HepG2 (cell line): ENCODE measurements at regions not wholly inside any gene's neighbourhood (a gene's known extent, or its start where the extent isn't known, plus 50 kb on each side); places are given as distances from the start of the nearest gene placed in this dataset.

Experiments
- ATF6 ChIP-seq: sonication (generic); formaldehyde crosslinking; conservative IDR thresholded peaks from 2 replicates; pipeline ENCODE4 v1.4.0; 2020; ENCODE audit warnings: missing genetic modification reagents
- HOXA5 ChIP-seq: sonication (generic); formaldehyde crosslinking; IDR thresholded peaks from 2 replicates; pipeline ENCODE4 v1.4.0; 2020; ENCODE audit warnings: missing genetic modification reagents
- HOXD1 ChIP-seq: sonication (generic); formaldehyde crosslinking; IDR thresholded peaks from 2 replicates; pipeline ENCODE4 v1.5.0; 2020; ENCODE audit warnings: missing genetic modification reagents
- LBX2 ChIP-seq: sonication (generic); formaldehyde crosslinking; IDR thresholded peaks from 2 replicates; pipeline ENCODE4 v1.5.0; 2020; ENCODE audit warnings: missing genetic modification reagents, mild to moderate bottlenecking, borderline replicate concordance
- MIER3 ChIP-seq: IDR thresholded peaks from 2 replicates; pipeline ENCODE4 v1.6.1; 2016; ENCODE audit warnings: missing compliant biosample characterization, borderline replicate concordance
- NBN ChIP-seq: fragments of 450-650 bp; conservative IDR thresholded peaks from 2 replicates; pipeline ENCODE4 v1.6.1; 2017
- NCOA5 ChIP-seq: sonication (generic); formaldehyde crosslinking; IDR thresholded peaks from 2 replicates; pipeline ENCODE4 v1.4.0; 2020; ENCODE audit warnings: missing genetic modification reagents
- NFE2L1 ChIP-seq: sonication (generic); formaldehyde crosslinking; IDR thresholded peaks from 2 replicates; pipeline ENCODE4 v1.4.0; 2020; ENCODE audit warnings: missing genetic modification reagents, mild to moderate bottlenecking, borderline replicate concordance
- NFKB2 ChIP-seq: sonication (generic); formaldehyde crosslinking; IDR thresholded peaks from 2 replicates; pipeline ENCODE4 v1.4.0; 2020; ENCODE audit warnings: missing genetic modification reagents, borderline replicate concordance
- RBAK ChIP-seq: sonication (generic); formaldehyde crosslinking; IDR thresholded peaks from 2 replicates; pipeline ENCODE4 v1.5.1; 2020; ENCODE audit warnings: mild to moderate bottlenecking, missing genetic modification reagents
- SKI ChIP-seq: fragments of 450-650 bp; IDR thresholded peaks from one replicate; pipeline ENCODE4 v1.6.1; 2018; ENCODE audit warnings: mild to moderate bottlenecking; ENCODE audit not compliant: partially characterized antibody
- TARDBP ChIP-seq: sonication (generic); formaldehyde crosslinking; IDR thresholded peaks from 2 replicates; pipeline ENCODE4 v1.8.0; 2022; ENCODE audit warnings: mild to moderate bottlenecking, missing genetic modification reagents
- ZBTB10 ChIP-seq: sonication (generic); formaldehyde crosslinking; IDR thresholded peaks from 2 replicates; pipeline ENCODE4 v1.4.0; 2020; ENCODE audit warnings: missing genetic modification reagents, borderline replicate concordance
- ZBTB4 ChIP-seq: sonication (generic); formaldehyde crosslinking; IDR thresholded peaks from 2 replicates; pipeline ENCODE4 v1.4.0; 2020; ENCODE audit warnings: missing genetic modification reagents, mild to moderate bottlenecking, borderline replicate concordance
- ZNF12 ChIP-seq: sonication (generic); formaldehyde crosslinking; IDR thresholded peaks from 2 replicates; pipeline ENCODE4 v1.5.0; 2020; ENCODE audit warnings: missing genetic modification reagents
- ZNF710 ChIP-seq: sonication (generic); formaldehyde crosslinking; IDR thresholded peaks from 2 replicates; pipeline ENCODE4 v1.5.0; 2020; ENCODE audit warnings: mild to moderate bottlenecking, missing genetic modification reagents, borderline replicate concordance
- ZNF781 ChIP-seq: sonication (generic); formaldehyde crosslinking; IDR thresholded peaks from 2 replicates; pipeline ENCODE4 v1.5.1; 2020; ENCODE audit warnings: borderline replicate concordance, mild to moderate bottlenecking, missing genetic modification reagents; ENCODE audit errors: not compliant biosample characterization
- ZNF891 ChIP-seq: sonication (generic); formaldehyde crosslinking; IDR thresholded peaks from 2 replicates; pipeline ENCODE4 v1.5.0; 2020; ENCODE audit warnings: mild to moderate bottlenecking, missing genetic modification reagents

GRCh38 chr16:21526923-21527807 lies 72.2 kb upstream of the METTL9 start (continued):
- TF ChIP-seq HOXA5 (CRISPR knock-in tag): 0 out of 2 replicates have a peak, but pooled peaks have one; percentile 31
- peak; percentile 79 for TF ChIP-seq ZNF781
- TF ChIP-seq ZNF710 (CRISPR knock-in tag): peak; percentile 80; the same call in 1 of the 2 replicates
- TF ChIP-seq TARDBP (CRISPR knock-in tag): no peak; the same call in none of the 2 replicates
- TF ChIP-seq RBAK: no peak
- TF ChIP-seq HOXD1 (CRISPR knock-in tag): no peak
- no peak for TF ChIP-seq ZNF12
- TF ChIP-seq SKI: no peak
- TF ChIP-seq ATF6: no peak
- peak; percentile 58; the same call in 1 of the 2 replicates for TF ChIP-seq ZBTB10 (CRISPR knock-in tag)
- peak; percentile 55; the same call in 1 of the 2 replicates for TF ChIP-seq NFKB2
- no peak for TF ChIP-seq NBN
- no peak for TF ChIP-seq NCOA5 (CRISPR knock-in tag)
- no peak for TF ChIP-seq ZNF891 (CRISPR knock-in tag)
- TF ChIP-seq NFE2L1 (CRISPR knock-in tag): peak; percentile 70; the same call in 1 of the 2 replicates
- 0 out of 2 replicates have a peak, but pooled peaks have one; percentile 42 for TF ChIP-seq MIER3 (CRISPR knock-in tag)
- 0 out of 2 replicates have a peak, but pooled peaks have one; percentile 25 for TF ChIP-seq LBX2
- TF ChIP-seq ZBTB4 (CRISPR knock-in tag): no peak; the same call in none of the 2 replicates
